ENCODE measurements at regions not wholly inside any gene's neighbourhood (a gene's known extent, or its start where the extent isn't known, plus 50 kb on each side); places are given as distances from the start of the nearest gene placed in this dataset.
A peak's percentile ranks its signal among the peaks of the same experiment; 100 is the strongest.

DNA sequence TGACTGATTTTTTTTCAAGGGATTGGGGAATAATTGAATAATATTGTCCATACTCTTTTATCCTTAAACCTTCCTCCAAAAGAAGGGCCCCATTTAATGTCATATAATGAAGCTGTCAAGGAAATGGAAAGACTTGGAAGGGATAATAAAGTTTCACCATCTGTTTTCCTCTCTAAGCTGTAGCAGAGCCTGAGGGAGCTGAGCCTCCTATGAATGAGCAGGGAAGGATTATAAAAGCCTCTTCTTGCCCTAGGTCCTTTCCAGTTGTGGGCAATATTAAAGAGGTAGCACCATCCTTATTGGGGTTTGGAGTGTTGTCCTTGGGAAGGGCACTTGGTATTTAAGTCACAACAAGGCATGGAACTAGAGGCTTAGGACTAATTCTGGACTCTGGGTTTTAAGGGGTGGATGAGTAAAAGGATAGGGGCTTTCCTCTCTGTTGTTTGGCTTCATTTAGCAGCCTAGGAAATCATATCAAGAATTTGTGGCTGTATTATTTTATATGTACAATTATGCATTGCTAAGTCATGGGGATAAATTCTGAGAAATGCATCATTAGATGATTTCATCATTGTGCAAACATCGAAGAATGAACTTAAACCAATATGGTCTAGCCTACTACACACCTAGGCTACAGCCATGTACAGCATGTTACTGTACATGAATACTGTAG is 408.5 kb upstream of the DCN start:
- TF ChIP-seq, protein P1, sequence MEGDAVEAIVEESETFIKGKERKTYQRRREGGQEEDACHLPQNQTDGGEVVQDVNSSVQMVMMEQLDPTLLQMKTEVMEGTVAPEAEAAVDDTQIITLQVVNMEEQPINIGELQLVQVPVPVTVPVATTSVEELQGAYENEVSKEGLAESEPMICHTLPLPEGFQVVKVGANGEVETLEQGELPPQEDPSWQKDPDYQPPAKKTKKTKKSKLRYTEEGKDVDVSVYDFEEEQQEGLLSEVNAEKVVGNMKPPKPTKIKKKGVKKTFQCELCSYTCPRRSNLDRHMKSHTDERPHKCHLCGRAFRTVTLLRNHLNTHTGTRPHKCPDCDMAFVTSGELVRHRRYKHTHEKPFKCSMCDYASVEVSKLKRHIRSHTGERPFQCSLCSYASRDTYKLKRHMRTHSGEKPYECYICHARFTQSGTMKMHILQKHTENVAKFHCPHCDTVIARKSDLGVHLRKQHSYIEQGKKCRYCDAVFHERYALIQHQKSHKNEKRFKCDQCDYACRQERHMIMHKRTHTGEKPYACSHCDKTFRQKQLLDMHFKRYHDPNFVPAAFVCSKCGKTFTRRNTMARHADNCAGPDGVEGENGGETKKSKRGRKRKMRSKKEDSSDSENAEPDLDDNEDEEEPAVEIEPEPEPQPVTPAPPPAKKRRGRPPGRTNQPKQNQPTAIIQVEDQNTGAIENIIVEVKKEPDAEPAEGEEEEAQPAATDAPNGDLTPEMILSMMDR (IDR thresholded peaks at IDR 0.05) = no peak
- no peak for DNase-seq (ENCODE audit: low spot score)
- H3K27ac ChIP-seq = no peak overlapping the region
- H3K4me3 ChIP-seq = no peak overlapping the region

DNA sequence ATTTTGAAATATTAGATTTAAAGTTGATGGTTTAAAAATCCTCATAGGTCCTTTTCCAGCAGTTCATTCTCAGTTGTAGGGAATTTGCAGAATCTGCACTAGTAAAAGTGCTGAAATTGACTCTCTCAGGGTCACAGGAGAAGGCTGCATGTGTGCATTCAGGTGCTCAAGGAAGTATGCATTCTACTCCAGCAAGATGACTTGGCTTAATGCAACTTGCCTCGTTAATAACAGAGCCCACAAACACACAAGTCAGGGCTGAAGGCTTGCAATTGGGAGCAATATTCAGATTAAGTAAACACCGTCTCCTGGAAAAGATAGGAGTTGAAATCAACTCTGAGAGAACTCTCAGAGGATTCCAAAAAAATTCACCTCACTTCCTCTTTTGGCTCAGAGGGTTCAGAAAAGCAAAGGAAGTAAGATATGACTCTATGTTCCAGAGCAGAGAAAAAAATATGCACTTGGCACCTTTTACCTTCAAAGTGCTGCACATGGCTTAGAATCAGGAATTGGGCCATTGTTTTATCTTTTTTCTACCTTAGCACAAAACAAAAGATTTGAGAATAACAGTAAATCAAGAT is 406.3 kb upstream of the DCN start:
- TF ChIP-seq, protein P1 (IDR thresholded peaks at IDR 0.05) = no peak
- no peak overlapping the region for H3K4me3 ChIP-seq
- no peak overlapping the region for H3K27ac ChIP-seq
- DNase-seq (ENCODE audit: low spot score) = no peak

DNA sequence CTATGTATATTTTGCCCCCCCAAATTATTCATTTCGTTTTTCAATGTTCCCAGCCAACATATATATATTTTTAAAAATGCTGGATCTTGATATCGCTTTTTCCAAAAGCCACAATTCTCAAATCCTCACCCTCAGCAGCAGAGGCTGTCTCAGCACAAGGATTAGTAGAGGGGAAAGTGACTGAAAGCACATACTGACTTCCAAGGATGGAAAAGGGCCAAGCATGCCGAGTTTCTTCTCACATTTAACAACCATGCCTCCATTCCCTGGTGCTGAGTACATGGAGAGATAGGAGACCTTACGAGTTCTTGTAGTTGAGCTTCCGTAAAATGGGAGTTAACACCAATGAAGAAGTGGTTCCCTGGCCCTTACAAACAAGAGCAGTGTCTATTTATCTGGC is 403.4 kb upstream of the DCN start:
- no peak overlapping the region for H3K4me3 ChIP-seq
- H3K27ac ChIP-seq = no peak overlapping the region
- DNase-seq (ENCODE audit: low spot score) = no peak
- TF ChIP-seq, protein P1 (IDR thresholded peaks at IDR 0.05) = no peak

DNA sequence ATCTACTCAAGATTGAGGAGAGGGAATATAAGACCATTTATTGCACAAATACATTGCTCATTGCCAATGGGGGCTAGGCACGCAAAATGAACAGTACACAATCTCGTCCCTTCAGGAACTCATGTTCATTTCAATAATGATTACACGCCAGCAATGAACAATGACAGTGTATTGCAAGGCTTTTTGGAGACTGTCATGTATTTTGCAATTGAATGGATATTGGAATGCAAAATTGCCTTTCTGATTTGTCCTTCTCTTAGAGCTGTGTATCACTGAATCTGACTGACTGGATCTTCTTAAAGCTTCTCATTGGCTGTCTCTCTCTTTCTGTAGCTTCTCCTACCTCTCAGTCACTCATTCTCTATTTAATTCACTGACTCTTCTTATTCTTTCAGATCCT is 400.2 kb upstream of the DCN start:
- TF ChIP-seq, protein P1 (IDR thresholded peaks at IDR 0.05) = no peak
- no peak for DNase-seq (ENCODE audit: low spot score)
- no peak overlapping the region for H3K4me3 ChIP-seq
- H3K27ac ChIP-seq = no peak overlapping the region

DNA sequence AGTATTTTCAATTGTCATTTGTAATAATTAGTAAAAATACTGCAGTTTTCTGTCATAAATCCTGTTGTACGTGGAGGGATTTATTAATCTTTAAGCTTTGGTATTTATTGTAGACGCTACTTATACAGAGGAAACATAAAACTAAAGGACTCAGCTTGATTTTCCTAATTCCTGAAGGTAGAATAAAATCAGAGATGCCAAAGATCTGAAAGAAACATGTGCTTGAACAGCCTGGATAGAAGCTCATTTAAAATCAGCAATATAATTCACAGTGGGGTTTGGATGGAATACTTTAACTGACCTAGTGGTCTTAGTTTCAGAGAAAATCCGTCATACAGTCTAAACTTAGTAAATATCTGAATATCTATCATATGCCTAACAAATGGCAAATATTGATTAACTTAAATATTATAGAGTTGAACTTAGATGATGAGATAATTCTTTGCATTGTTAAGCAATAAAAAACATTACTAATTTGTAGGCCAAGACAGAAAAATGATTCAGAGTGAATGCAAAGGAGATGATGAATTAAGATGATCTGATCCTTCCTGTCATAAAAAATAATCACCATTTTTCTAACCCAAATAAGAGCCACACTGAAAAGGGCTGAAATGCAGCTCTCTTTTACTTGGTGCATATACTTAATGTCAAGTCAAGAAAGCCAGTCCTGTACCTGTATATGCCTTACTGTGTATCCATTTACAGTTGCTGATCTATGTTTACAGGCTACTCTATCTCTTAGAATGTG is 397.1 kb upstream of the DCN start:
- TF ChIP-seq, protein P1 (IDR thresholded peaks at IDR 0.05) = no peak
- Histone ChIP-seq H3K27ac (no peak overlapping the region), H3K4me3 (no peak overlapping the region)
- DNase-seq (ENCODE audit: low spot score) = no peak

DNA sequence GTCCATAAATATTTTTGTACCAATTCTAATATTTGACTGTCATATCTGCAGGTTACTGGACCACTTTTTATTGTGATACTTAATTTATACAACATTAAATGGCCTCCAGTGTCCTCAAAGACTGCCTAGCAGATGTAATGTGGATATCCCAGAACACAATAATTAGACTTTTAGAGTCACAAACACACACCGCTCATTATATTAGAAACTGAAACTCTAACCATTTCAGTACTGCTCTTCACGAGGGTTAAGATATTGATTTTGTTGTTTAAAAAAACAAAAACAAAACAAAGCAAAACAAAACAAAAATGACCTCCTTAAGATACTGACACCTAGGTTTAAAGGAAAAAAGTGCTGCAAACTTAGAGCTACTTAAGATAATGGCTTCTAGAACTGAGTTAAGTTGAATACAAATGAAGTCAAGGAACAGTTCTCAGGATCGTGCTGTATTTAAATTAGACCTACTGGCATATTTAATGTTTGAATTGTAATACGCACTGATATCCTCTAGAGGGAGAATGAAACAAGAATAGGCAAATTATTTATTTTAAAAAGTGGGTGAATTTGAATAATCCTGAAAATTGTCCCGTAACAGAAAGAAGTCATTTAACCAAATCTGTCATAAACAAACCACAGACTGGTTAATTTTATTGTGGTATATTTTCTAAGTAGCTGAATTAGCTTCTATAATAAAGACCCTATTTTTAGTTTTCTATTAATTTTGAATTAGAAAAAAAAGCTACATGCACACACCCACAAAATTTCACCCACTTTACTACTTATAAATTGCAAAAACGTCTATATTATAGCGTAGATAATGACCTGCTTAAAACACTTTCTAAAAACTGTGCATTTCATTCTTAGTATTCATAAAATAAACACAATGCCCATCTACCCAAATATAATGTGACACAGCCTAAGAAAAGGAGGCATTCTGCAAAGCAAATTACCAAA is 395.2 kb upstream of the DCN start:
- no peak for DNase-seq (ENCODE audit: low spot score)
- TF ChIP-seq, protein P1 (IDR thresholded peaks at IDR 0.05) = peak; percentile 60
- H3K4me3 ChIP-seq = peak overlapping the region; percentile 17
- H3K27ac ChIP-seq = no peak overlapping the region
